GM12865 (cell line): ENCODE measurements at regions not wholly inside any gene's neighbourhood (a gene's known extent, or its start where the extent isn't known, plus 50 kb on each side); places are given as distances from the start of the nearest gene placed in this dataset.

Experiments
- DNase-seq: peaks from one replicate; pipeline ENCODE4 v3.0.0; 2010; ENCODE audit warnings: low read depth
- H3K4me3 ChIP-seq: 2 replicates; pipeline ENCODE4 v1.5.1; 2011; ENCODE audit warnings: mild to moderate bottlenecking, low read depth, low read length, control low read depth
- TF ChIP-seq, protein P1 (sequence below): IDR thresholded peaks from 2 replicates; pipeline ENCODE4 v1.5.1; 2011; ENCODE audit warnings: low read length, control low read depth, low read depth, inconsistent platforms; ENCODE audit not compliant: insufficient read depth; ENCODE audit errors: missing control alignments

DNA sequence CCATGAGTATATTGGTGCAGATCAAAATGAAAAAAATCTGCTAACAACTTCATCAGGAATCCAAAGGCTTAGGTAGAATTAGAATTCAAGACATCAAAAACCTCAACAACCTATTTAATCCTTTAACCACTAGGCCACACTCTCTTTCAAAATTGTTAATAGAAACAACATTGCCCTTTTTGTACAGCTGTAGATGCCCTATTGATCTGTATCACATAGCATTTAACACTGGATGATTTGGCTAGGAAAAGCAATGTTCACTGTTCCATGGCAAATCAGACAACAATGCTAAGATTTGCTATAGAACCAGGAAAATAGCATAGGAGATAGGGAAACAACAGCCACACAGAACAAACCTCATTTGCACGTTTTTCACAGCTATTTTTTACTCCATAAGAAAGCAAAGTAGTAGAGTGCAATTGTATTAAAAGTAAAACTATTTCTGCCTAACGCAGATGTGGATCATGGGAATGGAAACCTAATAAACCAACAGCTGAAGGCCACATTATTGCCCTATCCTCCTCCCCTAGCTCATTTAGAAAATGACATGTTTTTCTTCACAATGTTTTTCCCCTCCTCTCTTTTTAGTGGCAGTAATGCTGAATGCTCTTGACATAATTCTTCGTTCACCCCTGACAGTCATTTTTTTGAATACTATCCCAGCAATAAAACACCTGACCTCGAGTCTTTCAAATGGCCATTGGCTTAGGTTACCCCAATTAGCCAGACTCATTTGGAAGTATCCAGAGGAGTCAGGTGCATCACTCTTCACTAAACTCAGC, 373.0 kb upstream of the CCNH start:
- TF ChIP-seq, protein P1, sequence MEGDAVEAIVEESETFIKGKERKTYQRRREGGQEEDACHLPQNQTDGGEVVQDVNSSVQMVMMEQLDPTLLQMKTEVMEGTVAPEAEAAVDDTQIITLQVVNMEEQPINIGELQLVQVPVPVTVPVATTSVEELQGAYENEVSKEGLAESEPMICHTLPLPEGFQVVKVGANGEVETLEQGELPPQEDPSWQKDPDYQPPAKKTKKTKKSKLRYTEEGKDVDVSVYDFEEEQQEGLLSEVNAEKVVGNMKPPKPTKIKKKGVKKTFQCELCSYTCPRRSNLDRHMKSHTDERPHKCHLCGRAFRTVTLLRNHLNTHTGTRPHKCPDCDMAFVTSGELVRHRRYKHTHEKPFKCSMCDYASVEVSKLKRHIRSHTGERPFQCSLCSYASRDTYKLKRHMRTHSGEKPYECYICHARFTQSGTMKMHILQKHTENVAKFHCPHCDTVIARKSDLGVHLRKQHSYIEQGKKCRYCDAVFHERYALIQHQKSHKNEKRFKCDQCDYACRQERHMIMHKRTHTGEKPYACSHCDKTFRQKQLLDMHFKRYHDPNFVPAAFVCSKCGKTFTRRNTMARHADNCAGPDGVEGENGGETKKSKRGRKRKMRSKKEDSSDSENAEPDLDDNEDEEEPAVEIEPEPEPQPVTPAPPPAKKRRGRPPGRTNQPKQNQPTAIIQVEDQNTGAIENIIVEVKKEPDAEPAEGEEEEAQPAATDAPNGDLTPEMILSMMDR: no peak
- no peak for DNase-seq
- no peak overlapping the region for H3K4me3 ChIP-seq

DNA sequence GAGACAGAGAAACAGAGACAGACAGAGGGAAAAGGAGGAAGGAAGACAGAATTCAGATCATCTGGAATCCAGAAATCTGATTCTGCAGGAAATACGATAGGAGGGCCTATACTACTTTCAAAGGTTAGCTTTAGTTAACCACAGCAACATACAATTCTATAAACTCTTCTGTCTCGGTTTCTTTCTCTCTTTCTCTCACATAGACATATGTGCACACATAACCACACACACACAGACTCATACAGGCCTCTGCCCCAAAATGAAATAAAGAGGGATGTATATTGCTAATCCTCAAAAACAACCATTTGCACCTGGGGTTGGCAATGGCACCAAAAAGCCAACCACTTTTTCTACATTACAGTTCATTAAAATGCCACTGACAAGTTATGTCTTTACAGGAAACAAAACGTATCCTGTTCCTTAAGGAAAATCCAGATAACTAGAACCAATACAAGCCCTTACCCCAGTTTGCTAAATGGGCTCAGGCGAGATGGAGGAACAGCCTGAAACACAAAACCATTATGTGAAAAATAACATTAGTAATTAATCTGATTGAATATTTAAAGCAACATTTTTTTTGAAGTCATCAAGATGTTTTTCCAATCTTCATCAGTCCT, 372.3 kb upstream of the CCNH start:
- no peak overlapping the region for H3K4me3 ChIP-seq
- DNase-seq: no peak
- TF ChIP-seq, protein P1: no peak

DNA sequence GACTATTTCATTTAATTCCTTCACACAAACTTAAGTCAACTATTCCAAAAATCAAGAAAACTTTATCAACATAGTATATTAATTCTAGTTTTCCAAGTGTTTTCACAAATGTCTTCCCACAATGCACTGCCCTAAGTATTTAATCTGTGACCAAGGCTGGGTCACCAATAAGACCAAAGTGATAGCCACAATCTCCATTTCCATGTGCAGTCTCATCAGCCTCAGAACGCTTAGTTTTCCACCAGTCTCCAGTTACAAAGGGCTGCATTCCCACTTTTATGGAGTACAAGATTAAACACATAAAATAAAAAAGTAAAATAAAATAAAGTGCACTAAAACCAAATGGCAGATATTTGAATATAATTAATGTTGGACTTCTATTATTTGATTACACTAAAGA, 371.6 kb upstream of the CCNH start:
- TF ChIP-seq, protein P1: no peak
- DNase-seq: no peak
- H3K4me3 ChIP-seq: no peak overlapping the region

DNA sequence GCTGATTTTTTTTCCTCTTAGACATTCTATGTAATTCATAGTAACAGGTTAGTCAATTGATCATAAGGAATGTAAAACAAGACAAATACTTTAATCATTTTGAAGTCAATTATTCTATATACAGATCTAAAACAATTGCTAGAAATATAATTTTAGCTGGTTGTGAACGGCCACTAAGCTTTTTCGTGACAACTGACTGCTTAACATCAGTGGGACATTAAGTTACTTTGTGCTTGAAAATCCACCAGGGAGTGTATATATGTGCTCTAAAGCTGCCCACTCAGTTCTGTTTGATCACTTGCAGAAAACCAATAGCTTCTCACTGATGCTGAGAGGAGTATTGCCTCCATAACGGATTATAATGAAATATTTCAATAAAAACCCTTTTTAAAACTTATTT, 370.2 kb upstream of the CCNH start:
- H3K4me3 ChIP-seq: no peak overlapping the region
- TF ChIP-seq, protein P1: no peak
- DNase-seq: no peak

DNA sequence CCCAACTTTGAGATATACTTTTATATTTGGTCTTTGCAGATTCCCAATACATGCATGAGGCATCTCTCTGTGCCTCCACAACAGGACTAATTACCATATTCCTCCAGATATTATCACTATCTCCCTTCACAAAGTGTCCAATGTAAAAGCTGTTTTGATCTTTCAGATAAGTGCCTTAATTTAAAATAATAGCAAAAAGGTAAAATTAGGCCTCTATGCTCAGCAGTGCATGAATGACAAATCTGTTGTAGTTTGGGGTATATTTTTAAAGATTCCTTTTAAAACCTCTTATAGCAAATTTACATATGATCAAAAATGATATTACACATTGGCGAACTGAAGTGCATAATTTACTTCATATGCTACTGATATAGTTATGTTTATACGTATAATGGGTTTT, 369.2 kb upstream of the CCNH start:
- TF ChIP-seq, protein P1: no peak
- DNase-seq: no peak
- H3K4me3 ChIP-seq: no peak overlapping the region

DNA sequence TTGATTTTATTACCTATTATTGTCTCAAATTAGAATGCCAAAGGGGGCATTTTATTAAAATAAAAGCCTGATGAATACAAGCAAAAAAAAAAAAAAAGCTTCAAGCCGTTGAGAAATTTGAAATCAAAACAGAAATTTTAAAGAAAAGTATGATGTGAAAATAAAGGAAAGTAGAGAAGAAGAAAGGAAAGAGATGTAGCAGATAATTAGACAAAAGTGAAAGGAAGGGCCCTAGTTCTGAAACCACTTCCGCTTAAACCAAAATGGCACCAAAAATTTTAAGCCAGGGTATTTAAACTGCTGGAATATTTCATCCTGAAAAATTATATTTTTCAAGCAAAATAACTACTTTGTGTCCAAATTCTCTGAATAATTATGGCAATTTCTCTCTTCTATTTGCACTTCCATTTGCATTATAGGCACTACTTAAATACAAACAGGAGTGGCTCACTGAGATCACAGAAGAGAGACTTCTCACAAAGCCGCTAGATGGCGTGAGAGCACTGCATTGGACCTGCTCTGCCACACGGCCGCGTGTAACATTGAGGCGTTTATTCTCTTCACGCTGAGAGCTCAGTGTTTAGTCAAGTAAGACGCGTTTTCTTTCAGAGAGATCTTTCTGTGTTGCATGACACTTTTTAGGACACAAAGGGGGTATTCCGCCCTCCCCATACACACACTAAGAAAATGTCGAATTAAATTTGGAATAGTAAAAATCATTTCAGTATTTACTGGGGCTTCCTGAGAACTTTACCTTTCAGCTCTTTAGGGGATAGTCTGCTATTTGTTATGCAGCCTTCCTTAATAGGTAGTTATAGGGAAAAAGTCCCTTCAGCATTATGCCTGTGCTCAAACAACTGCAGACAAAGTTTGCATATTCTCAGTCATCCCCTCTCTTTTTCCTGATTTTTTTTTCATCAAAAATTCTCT, 368.4 kb upstream of the CCNH start:
- DNase-seq: peak; percentile 89
- TF ChIP-seq, protein P1: peak; percentile 89
- H3K4me3 ChIP-seq: peak overlapping the region; percentile 33; the same call in 1 of the 2 replicates
